ENCODE measurements at regions not wholly inside any gene's neighbourhood (a gene's known extent, or its start where the extent isn't known, plus 50 kb on each side); places are given as distances from the start of the nearest gene placed in this dataset.

DNA sequence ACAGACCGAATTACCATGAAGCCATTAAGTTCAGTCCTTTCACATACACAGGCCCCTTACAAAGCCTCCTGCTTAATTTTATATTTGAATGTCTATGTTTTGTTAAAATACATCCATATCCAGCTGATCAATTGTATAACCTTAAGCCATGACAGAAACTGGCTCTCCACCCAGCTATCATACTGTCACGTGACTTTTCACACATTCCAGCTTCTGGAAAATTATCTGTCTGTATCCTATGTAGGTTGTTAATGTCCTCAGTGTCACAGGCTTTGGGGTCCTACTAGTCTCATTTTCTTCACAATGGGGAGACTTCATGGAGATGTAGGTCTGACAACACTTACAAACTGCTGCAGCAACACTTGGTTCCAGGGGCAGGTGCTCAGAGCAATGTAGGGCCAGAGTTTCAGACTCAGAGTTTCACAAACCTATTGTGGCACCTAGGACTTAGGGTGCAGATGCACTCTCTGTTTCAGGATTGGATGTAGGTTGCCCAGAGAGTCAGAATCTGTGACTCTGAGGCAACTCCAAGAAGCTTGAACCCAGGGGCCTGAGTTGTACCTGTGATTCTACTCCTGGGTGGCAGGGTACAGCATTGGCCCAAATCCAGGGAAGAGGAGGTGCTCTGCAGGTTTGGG, 69.6 kb upstream of the PCDH20 start:
- DNase-seq (ENCODE audit: extremely low spot score) = no peak
- ChIA-PET POLR2A (no interaction called here), CTCF (interaction anchor here (0.9 to 1.2 kb wide), 2 partner anchors 9 to 36 kb away, joined by 3 read pairs; no protein-coding TSS in a partner anchor)
- TF ChIP-seq, protein P1, sequence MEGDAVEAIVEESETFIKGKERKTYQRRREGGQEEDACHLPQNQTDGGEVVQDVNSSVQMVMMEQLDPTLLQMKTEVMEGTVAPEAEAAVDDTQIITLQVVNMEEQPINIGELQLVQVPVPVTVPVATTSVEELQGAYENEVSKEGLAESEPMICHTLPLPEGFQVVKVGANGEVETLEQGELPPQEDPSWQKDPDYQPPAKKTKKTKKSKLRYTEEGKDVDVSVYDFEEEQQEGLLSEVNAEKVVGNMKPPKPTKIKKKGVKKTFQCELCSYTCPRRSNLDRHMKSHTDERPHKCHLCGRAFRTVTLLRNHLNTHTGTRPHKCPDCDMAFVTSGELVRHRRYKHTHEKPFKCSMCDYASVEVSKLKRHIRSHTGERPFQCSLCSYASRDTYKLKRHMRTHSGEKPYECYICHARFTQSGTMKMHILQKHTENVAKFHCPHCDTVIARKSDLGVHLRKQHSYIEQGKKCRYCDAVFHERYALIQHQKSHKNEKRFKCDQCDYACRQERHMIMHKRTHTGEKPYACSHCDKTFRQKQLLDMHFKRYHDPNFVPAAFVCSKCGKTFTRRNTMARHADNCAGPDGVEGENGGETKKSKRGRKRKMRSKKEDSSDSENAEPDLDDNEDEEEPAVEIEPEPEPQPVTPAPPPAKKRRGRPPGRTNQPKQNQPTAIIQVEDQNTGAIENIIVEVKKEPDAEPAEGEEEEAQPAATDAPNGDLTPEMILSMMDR (IDR thresholded peaks at IDR 0.05; ENCODE audit: control extremely low read depth, extremely low read depth, low read depth, missing control alignments) = no peak

DNA sequence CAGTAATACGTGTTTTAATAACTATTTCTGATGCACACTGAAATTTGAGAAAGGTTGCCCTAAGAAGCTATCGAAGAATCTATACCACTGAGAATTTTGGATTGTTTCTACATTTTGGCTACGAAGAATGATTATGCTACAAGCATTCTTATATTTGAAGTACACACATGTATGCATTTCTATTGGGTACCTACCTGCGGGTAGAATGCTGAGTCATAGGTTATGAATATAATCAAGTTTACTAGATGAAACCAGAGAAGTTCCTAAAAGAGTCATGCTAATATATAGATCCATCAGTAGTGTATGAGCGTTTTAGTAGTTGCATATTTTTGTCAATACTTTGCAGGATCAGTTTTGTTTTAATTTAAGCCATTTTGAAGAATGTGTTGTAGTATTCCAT, 62.0 kb upstream of the PCDH20 start:
- DNase-seq (ENCODE audit: extremely low spot score) = no peak
- ChIA-PET CTCF (no interaction called here), POLR2A (no interaction called here)
- TF ChIP-seq, protein P1 (IDR thresholded peaks at IDR 0.05; ENCODE audit: control extremely low read depth, extremely low read depth, low read depth, missing control alignments) = no peak

DNA sequence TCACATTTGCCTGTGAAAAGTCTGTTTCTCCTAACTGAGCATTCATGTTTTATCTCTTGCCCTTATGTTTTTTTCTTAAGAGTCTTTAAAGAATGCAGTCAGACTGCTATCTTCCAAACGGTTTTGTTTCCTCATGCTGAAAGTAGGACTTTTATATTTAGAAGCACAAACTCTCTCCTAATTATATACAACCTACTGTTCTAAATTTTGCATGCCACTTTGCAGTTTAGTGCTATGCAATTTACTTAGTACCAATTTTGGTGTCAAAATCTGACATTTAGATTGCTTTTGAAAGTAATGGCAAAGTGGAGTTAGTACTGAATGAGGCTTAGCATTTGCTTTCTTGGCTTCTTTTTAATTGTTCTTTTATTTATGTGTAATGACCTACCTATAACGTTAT, 55.1 kb upstream of the PCDH20 start:
- TF ChIP-seq, protein P1 (IDR thresholded peaks at IDR 0.05; ENCODE audit: control extremely low read depth, extremely low read depth, low read depth, missing control alignments) = no peak
- ChIA-PET CTCF (no interaction called here), POLR2A (no interaction called here)
- DNase-seq (ENCODE audit: extremely low spot score) = no peak

DNA sequence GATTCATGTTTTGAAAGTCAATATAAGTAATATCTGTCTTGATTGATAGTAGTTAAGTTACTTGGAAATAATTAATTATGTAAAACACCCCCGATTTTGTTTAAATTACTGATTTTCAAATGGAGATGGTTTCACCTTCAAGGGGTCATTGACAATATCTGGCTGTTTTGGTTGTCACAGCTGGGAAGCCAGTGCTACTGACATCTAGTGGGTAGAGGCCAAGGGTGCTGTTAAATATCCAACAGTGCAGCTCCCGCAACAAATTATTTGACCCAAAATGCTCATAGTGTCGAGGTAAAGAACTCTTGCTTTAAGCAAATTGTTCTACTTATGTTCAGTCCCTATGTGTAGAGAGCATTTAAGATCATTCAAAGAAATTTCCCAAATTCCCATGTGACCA, 50.6 kb upstream of the PCDH20 start:
- DNase-seq (ENCODE audit: extremely low spot score) = no peak
- TF ChIP-seq, protein P1 (IDR thresholded peaks at IDR 0.05; ENCODE audit: control extremely low read depth, extremely low read depth, low read depth, missing control alignments) = no peak
- ChIA-PET POLR2A (no interaction called here), CTCF (no interaction called here)
